ENCODE measurements at regions not wholly inside any gene's neighbourhood (a gene's known extent, or its start where the extent isn't known, plus 50 kb on each side); places are given as distances from the start of the nearest gene placed in this dataset.

DNA sequence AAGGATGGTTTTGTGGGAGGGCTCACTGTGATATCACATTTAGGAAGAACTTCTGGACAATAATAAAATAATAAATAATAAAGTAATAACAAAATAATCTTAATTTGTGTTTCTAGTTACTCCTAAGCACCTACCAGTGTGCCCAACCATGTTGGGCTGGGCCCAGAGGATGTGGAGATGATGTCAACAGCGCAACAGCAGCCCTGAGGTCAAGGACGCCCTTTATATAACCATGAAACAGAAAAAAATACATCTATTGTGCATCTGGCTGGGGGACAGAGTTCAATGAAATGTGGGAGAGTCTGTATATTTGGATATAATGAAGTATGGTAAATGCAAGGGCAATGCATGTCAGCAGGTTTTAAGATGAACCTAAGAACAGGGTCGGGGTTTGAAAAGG is 552.8 kb downstream of the VRK1 start:
- Mint-ChIP-seq H3K4me3 (no peak overlapping the region), H3K27me3 (ENCODE audit: low read depth) (peaks cover 3% of the 10 kb centered on the region), H3K9me3 (peaks cover 8% of the 10 kb centered on the region), H3K27ac (no peak overlapping the region), H3K4me1 (ENCODE audit: low read depth) (no peaks in the 10 kb centered on the region), H3K36me3 (ENCODE audit: low read depth) (no peaks in the 10 kb centered on the region)

DNA sequence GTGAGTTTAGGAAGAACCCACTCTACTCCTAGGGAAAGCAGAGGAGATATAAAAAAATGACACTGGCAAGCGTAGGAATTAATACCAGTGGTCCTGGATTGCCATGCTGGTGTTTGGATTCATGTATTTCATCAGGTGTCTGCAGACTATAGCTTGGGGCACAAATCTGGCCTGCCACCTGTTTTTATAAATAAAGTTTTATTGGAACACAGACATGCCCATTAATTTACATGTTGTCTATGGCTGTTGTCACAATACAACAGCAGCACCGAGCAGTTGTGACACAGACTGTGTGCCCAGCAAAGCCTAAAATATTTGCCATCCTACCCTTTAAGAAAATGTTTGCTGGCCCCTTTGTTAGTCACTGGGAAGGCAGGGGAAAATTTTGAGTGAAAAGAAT is 553.2 kb downstream of the VRK1 start:
- no peak overlapping the region for H3K4me3 Mint-ChIP-seq
- no peak overlapping the region for H3K27ac Mint-ChIP-seq
- H3K36me3 Mint-ChIP-seq (ENCODE audit: low read depth): no peaks in the 10 kb centered on the region
- no peaks in the 10 kb centered on the region for H3K4me1 Mint-ChIP-seq (ENCODE audit: low read depth)
- peaks cover 8% of the 10 kb centered on the region for H3K9me3 Mint-ChIP-seq
- H3K27me3 Mint-ChIP-seq (ENCODE audit: low read depth): peaks cover 3% of the 10 kb centered on the region

DNA sequence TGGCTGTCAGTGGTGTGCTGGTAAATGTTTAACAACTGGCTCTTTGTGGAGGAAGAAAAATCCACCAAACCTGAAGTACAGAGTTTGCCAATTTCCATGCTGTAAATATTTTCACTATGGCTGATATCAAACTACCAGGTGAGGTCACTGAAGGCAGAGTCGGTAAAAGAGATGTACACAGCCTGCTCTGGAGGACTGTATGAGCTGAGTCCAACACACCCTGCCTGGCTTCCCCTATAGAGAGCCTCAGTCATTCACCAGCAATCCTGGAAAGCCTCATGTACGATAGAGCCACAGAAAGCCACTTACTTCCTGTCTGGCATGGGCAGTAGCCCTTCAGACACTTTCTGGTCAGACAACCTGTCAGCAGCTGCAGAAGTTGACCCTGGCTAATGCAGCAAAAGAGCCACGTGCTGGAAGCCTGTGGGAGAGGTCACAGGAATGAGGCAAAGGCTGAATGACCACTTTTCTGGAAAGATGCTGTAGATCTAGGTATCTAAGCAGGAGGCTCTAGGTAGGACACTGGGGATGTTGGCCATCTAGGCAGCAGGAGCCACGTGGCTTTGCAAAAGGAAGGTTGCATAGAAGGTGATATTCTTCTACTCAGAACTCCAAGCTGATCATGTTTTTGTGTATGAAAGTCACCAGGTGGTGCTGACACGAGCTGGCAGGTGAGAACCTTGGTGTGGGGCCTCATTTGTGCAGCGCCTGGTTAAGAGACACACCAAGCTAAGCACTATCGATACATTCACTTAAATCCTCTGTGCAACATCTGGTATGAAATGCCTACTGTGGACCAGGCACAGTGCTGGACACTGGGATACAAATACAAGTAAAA is 553.9 kb downstream of the VRK1 start:
- no peaks in the 10 kb centered on the region for H3K4me1 Mint-ChIP-seq (ENCODE audit: low read depth)
- no peak overlapping the region for H3K4me3 Mint-ChIP-seq
- H3K36me3 Mint-ChIP-seq (ENCODE audit: low read depth): no peaks in the 10 kb centered on the region
- H3K27me3 Mint-ChIP-seq (ENCODE audit: low read depth): peaks cover 3% of the 10 kb centered on the region
- H3K27ac Mint-ChIP-seq: no peak overlapping the region
- H3K9me3 Mint-ChIP-seq: peaks cover 5% of the 10 kb centered on the region

DNA sequence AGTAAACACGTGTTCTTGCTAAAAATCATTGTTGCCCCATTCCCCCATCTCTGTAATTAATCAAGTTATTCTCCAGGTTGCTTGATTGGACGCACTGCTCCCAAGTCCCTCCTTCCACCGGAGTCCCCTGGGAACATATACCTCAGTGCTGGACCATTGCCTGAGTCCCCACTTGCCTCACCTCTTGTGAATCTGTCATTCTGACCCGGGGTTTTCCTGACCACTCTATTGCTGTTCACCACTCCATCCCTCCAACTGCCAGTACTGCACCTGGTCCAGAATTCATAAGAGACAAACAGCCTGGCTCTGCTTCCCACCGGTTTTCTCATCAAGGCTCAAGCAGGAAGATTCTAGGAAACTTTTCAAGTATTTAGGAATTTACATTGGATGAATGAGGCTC is 555.9 kb downstream of the VRK1 start:
- no peak overlapping the region for H3K4me3 Mint-ChIP-seq
- H3K27me3 Mint-ChIP-seq (ENCODE audit: low read depth): peaks cover 3% of the 10 kb centered on the region

DNA sequence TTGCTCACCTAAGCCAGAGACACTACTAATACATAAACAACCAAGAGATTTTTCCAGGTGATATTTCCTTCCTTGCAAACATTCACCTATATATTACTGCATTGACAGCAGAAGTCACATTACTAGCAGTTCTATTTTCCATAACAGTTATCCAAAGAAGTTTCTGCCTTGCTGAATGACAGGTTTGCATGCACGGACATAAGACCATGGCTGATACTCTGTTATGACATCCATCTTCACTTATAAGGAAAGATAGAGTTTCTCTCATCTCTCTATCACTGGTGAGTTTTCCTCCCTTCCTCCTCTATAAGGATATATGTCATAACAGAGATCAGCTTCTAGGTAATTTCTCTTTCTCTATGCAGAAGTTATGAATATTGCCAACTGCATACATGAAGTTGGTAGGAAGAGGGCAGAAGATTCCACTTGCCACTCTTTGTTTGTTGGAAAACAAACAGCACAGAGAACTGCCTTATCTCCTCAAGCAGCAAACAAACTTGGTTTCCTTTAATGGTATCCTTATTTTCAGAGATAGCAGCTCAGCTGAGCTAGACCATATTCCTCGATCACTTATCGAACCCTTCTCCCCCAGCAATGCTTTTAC is 557.0 kb downstream of the VRK1 start:
- Mint-ChIP-seq H3K36me3 (ENCODE audit: low read depth) (no peaks in the 10 kb centered on the region), H3K4me1 (ENCODE audit: low read depth) (peaks cover 2% of the 10 kb centered on the region), H3K27me3 (ENCODE audit: low read depth) (peaks cover 3% of the 10 kb centered on the region), H3K4me3 (no peak overlapping the region), H3K9me3 (no peaks in the 10 kb centered on the region), H3K27ac (no peak overlapping the region)

More for the DNA sequence above, 555.9 kb downstream of the VRK1 start:
- H3K36me3 Mint-ChIP-seq (ENCODE audit: low read depth): no peaks in the 10 kb centered on the region
- H3K27ac Mint-ChIP-seq: no peak overlapping the region
- no peaks in the 10 kb centered on the region for H3K9me3 Mint-ChIP-seq
- no peaks in the 10 kb centered on the region for H3K4me1 Mint-ChIP-seq (ENCODE audit: low read depth)

DNA sequence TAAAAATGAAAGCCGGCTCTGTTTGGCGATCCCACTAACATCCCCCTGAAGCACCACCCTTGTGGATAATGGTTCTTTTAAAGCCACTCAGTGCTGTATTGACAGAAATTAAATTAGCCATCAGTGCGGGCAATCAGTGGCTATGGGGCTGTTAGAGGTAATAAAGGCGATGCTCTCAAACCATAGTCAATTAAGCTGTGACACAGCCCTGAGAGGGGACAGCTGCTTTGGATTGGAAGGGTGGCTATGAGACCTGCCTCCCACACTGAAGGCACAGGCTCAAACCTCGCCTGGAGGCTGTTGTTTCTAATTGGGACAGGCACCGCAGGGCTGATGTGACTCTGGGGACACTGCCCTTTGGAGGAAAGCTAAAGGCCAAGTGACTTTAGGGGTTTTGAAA is 562.2 kb downstream of the VRK1 start:
- Mint-ChIP-seq H3K36me3 (ENCODE audit: low read depth) (no peaks in the 10 kb centered on the region), H3K4me3 (no peak overlapping the region), H3K27me3 (ENCODE audit: low read depth) (peaks cover 3% of the 10 kb centered on the region), H3K27ac (no peak overlapping the region), H3K4me1 (ENCODE audit: low read depth) (peaks cover 2% of the 10 kb centered on the region), H3K9me3 (no peaks in the 10 kb centered on the region)

DNA sequence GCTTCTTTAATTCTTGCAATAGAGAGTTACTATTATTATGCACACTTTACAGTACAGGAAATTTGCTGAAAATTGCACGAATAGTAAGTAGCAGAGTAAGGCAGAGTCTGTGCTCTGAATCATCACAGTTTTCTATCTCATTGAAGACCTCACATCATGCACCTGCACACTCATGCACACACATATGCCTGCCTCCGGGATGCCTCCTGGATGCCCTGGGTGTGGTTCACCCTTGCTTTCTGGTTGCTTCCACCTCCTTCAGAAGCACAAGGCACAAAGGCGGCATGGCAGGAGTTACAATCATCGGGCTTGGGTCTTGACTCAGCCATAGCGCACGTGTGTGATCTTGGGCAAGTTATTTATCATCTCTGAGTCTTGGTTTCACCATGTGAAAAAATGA is 564.0 kb downstream of the VRK1 start:
- Mint-ChIP-seq H3K27me3 (ENCODE audit: low read depth) (no peaks in the 10 kb centered on the region), H3K9me3 (no peaks in the 10 kb centered on the region), H3K4me1 (ENCODE audit: low read depth) (peaks cover 2% of the 10 kb centered on the region), H3K4me3 (no peak overlapping the region), H3K36me3 (ENCODE audit: low read depth) (no peaks in the 10 kb centered on the region), H3K27ac (no peak overlapping the region)

DNA sequence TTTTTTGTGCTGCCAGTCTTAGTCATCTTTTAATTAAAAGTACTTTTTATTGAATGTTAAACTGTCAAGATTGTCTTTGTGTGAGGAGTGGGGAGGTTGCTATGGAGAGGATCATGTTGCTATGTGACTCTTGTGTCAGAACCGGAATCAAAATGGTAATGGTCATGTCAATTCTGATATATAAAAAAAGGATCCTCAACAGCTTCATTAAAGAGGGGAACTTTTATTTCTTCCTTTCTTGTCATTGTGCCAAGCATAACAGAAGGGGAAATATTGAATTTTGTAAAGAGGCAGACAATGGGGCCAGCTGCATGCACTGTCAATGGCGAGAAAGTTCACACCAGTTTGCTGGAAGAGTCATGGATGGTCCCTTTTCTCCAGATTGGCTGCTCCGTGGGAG is 564.8 kb downstream of the VRK1 start:
- Mint-ChIP-seq H3K4me3 (no peak overlapping the region), H3K4me1 (ENCODE audit: low read depth) (peaks cover 2% of the 10 kb centered on the region), H3K27ac (no peak overlapping the region), H3K27me3 (ENCODE audit: low read depth) (no peaks in the 10 kb centered on the region), H3K36me3 (ENCODE audit: low read depth) (no peaks in the 10 kb centered on the region), H3K9me3 (no peaks in the 10 kb centered on the region)

DNA sequence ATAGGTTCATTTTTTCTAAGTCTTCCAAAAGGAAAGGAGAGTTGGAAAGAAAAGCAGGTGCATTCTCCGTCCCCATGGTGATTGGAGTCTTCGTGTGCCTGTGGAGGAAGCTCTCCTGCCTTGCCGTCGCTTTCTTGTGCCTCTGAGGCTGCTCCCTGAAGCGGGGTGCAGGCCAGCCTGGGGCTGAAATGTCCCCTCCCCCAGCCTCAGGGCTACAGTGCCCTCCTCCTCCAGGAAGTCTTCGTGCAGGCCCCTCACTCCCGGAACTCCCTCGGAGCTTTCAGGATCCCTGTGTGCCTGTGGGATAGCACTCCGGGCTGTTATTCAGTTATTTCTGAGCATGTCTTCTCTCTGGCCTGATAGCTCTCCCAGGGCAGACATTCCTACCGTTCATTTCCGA is 569.2 kb downstream of the VRK1 start:
- Mint-ChIP-seq H3K4me1 (ENCODE audit: low read depth) (no peaks in the 10 kb centered on the region), H3K4me3 (no peak overlapping the region), H3K27ac (no peak overlapping the region), H3K27me3 (ENCODE audit: low read depth) (no peaks in the 10 kb centered on the region), H3K9me3 (peaks cover 3% of the 10 kb centered on the region), H3K36me3 (ENCODE audit: low read depth) (no peaks in the 10 kb centered on the region)

DNA sequence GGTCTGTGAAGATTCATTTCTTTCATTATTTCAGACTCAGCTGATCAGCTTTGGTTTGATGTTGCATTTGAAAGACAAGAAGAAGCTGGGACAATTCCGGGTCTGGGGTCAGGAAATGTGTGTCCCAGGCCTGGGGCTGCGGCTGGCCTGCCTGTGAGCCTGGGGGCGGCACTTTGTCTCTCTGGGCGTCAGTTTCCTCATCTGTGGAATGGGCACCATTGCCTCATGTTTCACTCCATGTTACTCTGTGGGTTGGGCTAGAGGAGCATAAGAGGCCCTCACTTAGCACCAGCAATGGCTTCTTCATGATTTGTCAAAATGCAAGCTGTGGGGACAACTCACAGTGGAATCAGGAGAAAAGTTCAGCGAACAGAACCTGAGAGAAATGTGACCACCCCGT is 570.1 kb downstream of the VRK1 start:
- no peaks in the 10 kb centered on the region for H3K27me3 Mint-ChIP-seq (ENCODE audit: low read depth)
- no peaks in the 10 kb centered on the region for H3K36me3 Mint-ChIP-seq (ENCODE audit: low read depth)
- H3K27ac Mint-ChIP-seq: no peak overlapping the region
- H3K4me3 Mint-ChIP-seq: no peak overlapping the region
- H3K9me3 Mint-ChIP-seq: peaks cover 3% of the 10 kb centered on the region
- H3K4me1 Mint-ChIP-seq (ENCODE audit: low read depth): no peaks in the 10 kb centered on the region

DNA sequence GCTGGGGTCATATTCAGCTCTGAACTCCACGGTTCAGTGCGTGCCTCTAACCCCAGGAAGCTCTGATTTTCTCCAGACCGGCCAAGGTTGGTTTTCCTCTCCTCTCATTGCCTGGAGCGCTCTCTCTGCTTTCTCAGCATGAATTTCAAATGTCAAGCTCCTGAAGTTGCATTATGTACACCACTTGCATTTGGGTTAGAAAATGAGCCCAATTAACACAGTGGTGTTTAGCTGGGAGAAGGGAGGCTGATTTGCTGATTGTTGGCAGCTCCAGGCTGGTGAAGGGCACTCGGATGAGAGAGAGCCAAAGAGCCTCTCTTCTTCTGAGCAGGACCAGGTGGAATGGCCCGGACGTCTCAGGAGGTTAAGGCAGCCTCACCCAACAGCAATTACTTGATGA is 570.9 kb downstream of the VRK1 start:
- H3K36me3 Mint-ChIP-seq (ENCODE audit: low read depth): no peaks in the 10 kb centered on the region
- peaks cover 3% of the 10 kb centered on the region for H3K9me3 Mint-ChIP-seq
- H3K4me1 Mint-ChIP-seq (ENCODE audit: low read depth): no peaks in the 10 kb centered on the region
- no peak overlapping the region for H3K4me3 Mint-ChIP-seq
- H3K27me3 Mint-ChIP-seq (ENCODE audit: low read depth): no peaks in the 10 kb centered on the region
- no peak overlapping the region for H3K27ac Mint-ChIP-seq

DNA sequence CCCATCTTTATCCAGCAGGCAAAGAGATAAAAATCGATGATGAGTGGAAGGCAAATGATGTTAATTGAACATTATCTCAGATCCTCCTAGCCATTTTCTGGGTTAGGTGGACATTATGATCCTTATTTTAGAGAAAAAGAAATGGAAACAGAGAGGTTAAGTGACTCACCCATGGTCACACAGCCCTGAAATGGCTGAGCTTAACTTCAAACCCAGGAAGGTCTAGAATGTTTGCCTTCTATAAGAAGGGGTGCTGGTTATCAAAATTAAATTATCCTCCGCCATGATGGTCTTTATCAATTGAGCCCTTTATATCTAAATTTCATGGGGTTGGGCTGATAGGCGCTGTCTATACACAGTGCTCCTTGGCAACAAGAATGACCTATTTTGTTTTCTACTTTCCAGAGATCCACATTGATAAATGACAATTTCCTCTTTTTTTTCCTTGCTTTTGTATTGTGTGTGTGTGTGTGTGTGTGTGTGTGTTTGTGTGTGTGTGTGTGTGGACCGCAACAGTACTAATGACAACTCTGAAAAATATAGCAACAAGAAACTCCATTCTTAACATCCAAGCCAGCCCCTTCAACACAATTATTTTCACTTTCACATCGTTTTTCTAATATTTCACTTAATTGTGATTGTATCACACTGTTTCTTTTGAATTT is 571.9 kb downstream of the VRK1 start:
- Mint-ChIP-seq H3K27me3 (ENCODE audit: low read depth) (no peaks in the 10 kb centered on the region), H3K4me1 (ENCODE audit: low read depth) (peaks cover 3% of the 10 kb centered on the region), H3K4me3 (no peak overlapping the region), H3K9me3 (peaks cover 3% of the 10 kb centered on the region), H3K36me3 (ENCODE audit: low read depth) (no peaks in the 10 kb centered on the region), H3K27ac (no peak overlapping the region)

DNA sequence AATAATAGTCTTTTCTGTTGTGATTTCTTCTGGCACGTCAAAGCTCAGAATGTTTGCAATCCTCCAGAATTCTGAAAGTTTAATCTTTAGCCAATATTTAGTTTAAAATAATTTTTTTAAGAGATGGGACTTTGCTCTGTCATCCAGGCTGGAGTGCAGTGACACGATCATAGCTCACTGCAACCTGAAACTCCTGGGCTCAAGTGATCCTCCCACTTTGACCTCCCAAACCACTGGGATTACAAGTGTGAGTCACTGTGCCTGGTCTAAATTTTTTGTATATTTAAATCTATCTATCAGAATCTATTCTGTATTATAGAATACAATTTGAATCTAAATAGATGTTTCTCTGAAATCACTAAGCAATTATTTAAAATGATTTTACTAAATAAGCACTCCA is 572.7 kb downstream of the VRK1 start:
- H3K4me1 Mint-ChIP-seq (ENCODE audit: low read depth): peaks cover 3% of the 10 kb centered on the region
- no peak overlapping the region for H3K27ac Mint-ChIP-seq
- H3K27me3 Mint-ChIP-seq (ENCODE audit: low read depth): peaks cover 4% of the 10 kb centered on the region
- no peak overlapping the region for H3K4me3 Mint-ChIP-seq
- peaks cover 3% of the 10 kb centered on the region for H3K9me3 Mint-ChIP-seq
- no peaks in the 10 kb centered on the region for H3K36me3 Mint-ChIP-seq (ENCODE audit: low read depth)

DNA sequence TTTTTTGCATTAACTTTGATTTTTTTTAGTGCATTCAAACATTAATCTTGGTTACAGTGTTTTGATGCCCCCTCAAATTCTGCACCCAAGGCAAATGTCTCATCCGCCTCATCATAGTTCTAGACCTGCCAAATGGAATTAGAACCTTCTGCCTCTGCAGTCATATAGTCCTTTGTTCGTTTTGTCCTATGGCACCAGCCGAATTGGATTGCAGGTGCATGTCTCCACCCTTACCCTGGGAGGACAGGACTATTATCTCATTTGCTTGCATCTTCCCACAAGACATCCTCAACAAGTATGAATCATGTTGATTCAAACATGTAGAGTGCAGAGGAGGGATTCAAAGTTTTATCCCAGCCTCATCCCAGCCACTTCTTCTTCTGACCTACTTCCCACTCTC is 579.1 kb downstream of the VRK1 start:
- Mint-ChIP-seq H3K36me3 (ENCODE audit: low read depth) (peaks cover 7% of the 10 kb centered on the region), H3K27ac (no peak overlapping the region), H3K4me3 (no peak overlapping the region), H3K4me1 (ENCODE audit: low read depth) (peaks cover 39% of the 10 kb centered on the region), H3K27me3 (ENCODE audit: low read depth) (peaks cover 15% of the 10 kb centered on the region), H3K9me3 (peaks cover 5% of the 10 kb centered on the region)

DNA sequence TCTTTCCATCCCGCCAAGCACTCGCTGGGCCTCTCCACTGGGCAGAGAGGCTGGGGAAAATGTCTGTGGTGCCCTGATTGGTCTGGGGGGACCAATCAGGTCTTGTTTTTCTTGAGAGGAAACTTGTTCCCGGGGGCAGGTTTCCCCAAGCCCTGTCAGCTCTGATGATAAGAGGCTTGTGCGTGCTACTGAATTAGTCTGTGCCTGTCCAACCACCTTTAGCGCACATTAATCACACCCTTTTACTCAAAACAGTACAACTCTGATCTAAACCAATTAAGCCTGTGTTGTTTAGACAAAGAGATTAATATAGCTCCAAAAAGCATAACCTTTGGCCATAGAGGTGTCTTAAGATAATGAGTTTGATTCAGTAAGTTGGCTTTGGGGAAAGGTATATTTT is 580.4 kb downstream of the VRK1 start:
- Mint-ChIP-seq H3K27ac (no peak overlapping the region), H3K4me3 (no peak overlapping the region)

More for the DNA sequence above, 580.4 kb downstream of the VRK1 start:
- Mint-ChIP-seq H3K36me3 (ENCODE audit: low read depth) (peaks cover 14% of the 10 kb centered on the region), H3K27me3 (ENCODE audit: low read depth) (peaks cover 15% of the 10 kb centered on the region), H3K4me1 (ENCODE audit: low read depth) (peaks cover 46% of the 10 kb centered on the region), H3K9me3 (peaks cover 15% of the 10 kb centered on the region)

All from T-helper 1 cell treated with Interleukin-12 subunit alpha and Interleukin-12 subunit beta and Interleukin-4 antibody, amounts not matched to agents 30 μg/mL and 1 μg/mL, for 36 hours (primary cell).